Caco-2 (cell line): ENCODE measurements at regions not wholly inside any gene's neighbourhood (a gene's known extent, or its start where the extent isn't known, plus 50 kb on each side); places are given as distances from the start of the nearest gene placed in this dataset.
"Not testable (repeated sequence)": the region's sequence is repeated elsewhere in the genome, so short reads cannot be mapped to it uniquely, and the experiment has no call there.

Source experiments
- BruUV-seq: library from RNA; stranded (reverse); fragments of 400-500 nt; replicated peaks from 2 replicates; lab custom pipeline; 2021; lab: Mats Ljungman, UMichigan
- CTCF ChIA-PET: fragments of 300-600 bp; sonication (Branson Sonifier 250); formaldehyde crosslinking; loops from one replicate; lab custom pipeline; 2022; ENCODE audit warnings: antibody characterized with exemption; lab: Charles Lee
- POLR2A ChIA-PET: fragments of 300-600 bp; sonication (Branson Sonifier 250); formaldehyde crosslinking; loops from one replicate; lab custom pipeline; 2022; ENCODE audit warnings: antibody characterized with exemption; lab: Charles Lee
- DNase-seq, 2 experiments: peaks; one replicate each; pipeline versions ENCODE4 v3.0.0 to v3.0.0-alpha.2; 2020 to 2022
- H3K27me3 ChIP-seq: replicated peaks from 2 replicates; pipeline ENCODE4 v1.6.0; 2011; ENCODE audit warnings: low read length; ENCODE audit not compliant: control insufficient read depth, insufficient read depth
- H3K36me3 ChIP-seq: 2 replicates; pipeline ENCODE4 v1.5.1; 2011; ENCODE audit warnings: low read length; ENCODE audit not compliant: control insufficient read depth, insufficient read depth
- H3K4me1 ChIP-seq: fragments of 250-450 bp; sonication (Bioruptor Pico); 2 replicates; pipeline ENCODE4 v1.5.1; 2020; ENCODE audit warnings: mild to moderate bottlenecking
- H3K4me3 ChIP-seq: 2 replicates; pipeline ENCODE4 v1.5.1; 2011; ENCODE audit warnings: low read depth, mild to moderate bottlenecking, control low read depth, low read length
- H3K9me3 ChIP-seq: fragments of 250-450 bp; sonication (Bioruptor Pico); 2 replicates; pipeline ENCODE4 v1.5.1; 2020; ENCODE audit warnings: mild to moderate bottlenecking, moderate library complexity
- H3K27ac Mint-ChIP-seq: one replicate; pipeline ENCODE4 v1.8.0; 2022; ENCODE audit warnings: mixed read lengths; ENCODE audit not compliant: unreplicated experiment
- H3K27me3 Mint-ChIP-seq: one replicate; pipeline ENCODE4 v1.8.0; 2022; ENCODE audit warnings: mixed read lengths; ENCODE audit not compliant: insufficient read depth, unreplicated experiment
- H3K36me3 Mint-ChIP-seq: one replicate; pipeline ENCODE4 v1.8.0; 2022; ENCODE audit warnings: mild to moderate bottlenecking, mixed read lengths; ENCODE audit not compliant: insufficient read depth, unreplicated experiment
- H3K4me1 Mint-ChIP-seq: one replicate; pipeline ENCODE4 v1.8.0; 2022; ENCODE audit warnings: low read depth, mixed read lengths; ENCODE audit not compliant: unreplicated experiment
- H3K4me3 Mint-ChIP-seq: one replicate; pipeline ENCODE4 v1.8.0; 2022; ENCODE audit warnings: mild to moderate bottlenecking, moderate library complexity, mixed read lengths; ENCODE audit not compliant: unreplicated experiment
- H3K9me3 Mint-ChIP-seq: one replicate; pipeline ENCODE4 v1.8.0; 2022; ENCODE audit warnings: mixed read lengths; ENCODE audit not compliant: unreplicated experiment
- CTCF ChIP-seq, 2 experiments: fragments of 200-600 bp in 1 of 2; IDR thresholded peaks; 1 replicate in 1 of 2; 2 replicates in 1 of 2; pipeline versions ENCODE4 v1.5.1 to v1.8.0; 2011 to 2022; ENCODE audit warnings: antibody characterized with exemption in 1 of 2, control low read depth in 1 of 2, inconsistent platforms in 1 of 2, low read depth in 1 of 2, low read length in 1 of 2, mild to moderate bottlenecking in 1 of 2, moderate library complexity in 1 of 2; ENCODE audit not compliant: insufficient read depth in 1 of 2, severe bottlenecking in 1 of 2, unreplicated experiment in 1 of 2
- intact Hi-C: fragments of 100-400 bp; cut with micrococcal nuclease; formaldehyde crosslinking; loops from one replicate; pipeline ENCODE4 v1.10.0; 2022; ENCODE audit not compliant: unreplicated experiment

GRCh38 chr4:30207389-30207788 lies 512.8 kb upstream of the PCDH7 start:
- TF ChIP-seq CTCF (IDR thresholded peaks at IDR 0.05; ENCODE audit: insufficient read depth in 1 of 2, low read depth in 1 of 2, low read length in 1 of 2, severe bottlenecking in 1 of 2, unreplicated experiment in 1 of 2), result no peak
- H3K4me1 ChIP-seq, result no peaks in the 10 kb centered on the region
- no peak overlapping the region for H3K27ac Mint-ChIP-seq
- DNase-seq, result no peak
- no peak overlapping the region for H3K4me3 ChIP-seq
- no peaks in the 10 kb centered on the region for H3K36me3 Mint-ChIP-seq
- ChIA-PET CTCF (no interaction called here), POLR2A (no interaction called here)
- no peaks in the 10 kb centered on the region for H3K4me1 Mint-ChIP-seq
- intact Hi-C loops, result no loop called here
- BruUV-seq, result no TSS peak
- no peaks in the 10 kb centered on the region for H3K9me3 Mint-ChIP-seq
- no peak overlapping the region for H3K4me3 Mint-ChIP-seq
- H3K36me3 ChIP-seq, result no peaks in the 10 kb centered on the region
- no peaks in the 10 kb centered on the region for H3K27me3 Mint-ChIP-seq
- no peaks in the 10 kb centered on the region for H3K9me3 ChIP-seq
- H3K27me3 ChIP-seq, result no peaks in the 10 kb centered on the region

GRCh38 chr4:30208731-30209435 lies 511.3 kb upstream of the PCDH7 start:
- H3K9me3 ChIP-seq, result no peaks in the 10 kb centered on the region
- Mint-ChIP-seq H3K4me3 (no peak overlapping the region), H3K27ac (no peak overlapping the region), H3K9me3 (no peaks in the 10 kb centered on the region), H3K27me3 (no peaks in the 10 kb centered on the region), H3K36me3 (no peaks in the 10 kb centered on the region), H3K4me1 (no peaks in the 10 kb centered on the region)
- intact Hi-C loops, result no loop called here
- H3K27me3 ChIP-seq, result no peaks in the 10 kb centered on the region
- ChIA-PET CTCF (no interaction called here), POLR2A (no interaction called here)
- no peak for DNase-seq
- no peak for TF ChIP-seq CTCF (IDR thresholded peaks at IDR 0.05; ENCODE audit: insufficient read depth in 1 of 2, low read depth in 1 of 2, low read length in 1 of 2, severe bottlenecking in 1 of 2, unreplicated experiment in 1 of 2)
- H3K36me3 ChIP-seq, result no peaks in the 10 kb centered on the region
- no TSS peak for BruUV-seq
- no peaks in the 10 kb centered on the region for H3K4me1 ChIP-seq
- no peak overlapping the region for H3K4me3 ChIP-seq

- H3K9me3 Mint-ChIP-seq, result peaks cover 22% of the 10 kb centered on the region
- BruUV-seq, H3K27me3 Mint-ChIP-seq, POLR2A ChIA-PET, H3K4me3 Mint-ChIP-seq, H3K9me3 ChIP-seq, H3K36me3 ChIP-seq, CTCF ChIA-PET, intact Hi-C loops, H3K27ac Mint-ChIP-seq, H3K27me3 ChIP-seq, H3K4me1 Mint-ChIP-seq, H3K4me3 ChIP-seq, H3K36me3 Mint-ChIP-seq, H3K4me1 ChIP-seq: not testable (repeated sequence)
- peak in 1 of 2 experiments; percentile 1 for DNase-seq
These were observed 504.2 kb upstream of the PCDH7 start for GRCh38 chr4:30215973-30216372.
